HT1080 (cell line): ENCODE measurements at regions not wholly inside any gene's neighbourhood (a gene's known extent, or its start where the extent isn't known, plus 50 kb on each side); places are given as distances from the start of the nearest gene placed in this dataset.
"Not testable (repeated sequence)": the region's sequence is repeated elsewhere in the genome, so short reads cannot be mapped to it uniquely, and the experiment has no call there.

Experiments
- DNase-seq: peaks from one replicate; pipeline ENCODE4 v3.0.0-alpha.2; 2015; ENCODE audit warnings: low read depth

DNA sequence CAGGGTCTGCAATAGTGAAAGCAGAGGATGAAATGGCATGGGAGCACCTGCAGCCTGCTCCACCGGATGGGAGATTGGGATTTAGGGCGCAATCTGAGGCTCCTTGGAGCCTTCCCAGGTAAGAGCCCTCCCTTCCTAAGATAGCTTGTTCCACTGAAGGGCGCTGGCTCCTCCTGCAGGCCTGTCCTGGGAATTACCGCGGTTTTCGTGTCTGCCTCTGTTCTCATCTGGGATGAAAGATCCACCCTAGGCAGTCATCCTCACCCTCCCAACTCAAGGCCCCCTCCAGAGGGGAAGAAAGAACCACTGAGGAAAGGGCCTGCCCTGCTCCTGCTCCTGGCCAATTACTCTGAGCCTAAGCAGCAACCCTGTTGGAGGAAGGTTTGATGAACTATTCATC is 547.5 kb downstream of the SMARCA1 start:
- DNase-seq, result peak; percentile 1

DNA sequence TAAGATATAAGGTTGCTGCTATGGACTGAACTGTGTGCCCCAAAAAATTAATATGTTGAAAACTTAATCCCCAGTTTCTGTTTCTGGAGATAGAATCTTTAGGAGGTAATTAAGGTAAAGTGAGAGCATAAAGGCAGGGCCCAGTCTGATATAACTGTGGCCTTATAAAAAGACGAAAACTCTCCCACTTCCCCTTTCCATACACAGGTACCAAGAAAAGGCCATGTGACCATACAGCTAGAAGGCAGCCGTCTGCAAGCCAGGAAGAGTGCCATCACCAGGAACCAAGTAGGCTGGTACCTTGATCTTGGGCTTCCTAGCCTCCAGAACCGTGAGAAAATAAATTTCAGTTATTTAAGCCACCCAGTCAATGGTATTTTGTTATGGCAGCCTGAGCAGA is 550.3 kb downstream of the SMARCA1 start:
- DNase-seq, result no peak

DNA sequence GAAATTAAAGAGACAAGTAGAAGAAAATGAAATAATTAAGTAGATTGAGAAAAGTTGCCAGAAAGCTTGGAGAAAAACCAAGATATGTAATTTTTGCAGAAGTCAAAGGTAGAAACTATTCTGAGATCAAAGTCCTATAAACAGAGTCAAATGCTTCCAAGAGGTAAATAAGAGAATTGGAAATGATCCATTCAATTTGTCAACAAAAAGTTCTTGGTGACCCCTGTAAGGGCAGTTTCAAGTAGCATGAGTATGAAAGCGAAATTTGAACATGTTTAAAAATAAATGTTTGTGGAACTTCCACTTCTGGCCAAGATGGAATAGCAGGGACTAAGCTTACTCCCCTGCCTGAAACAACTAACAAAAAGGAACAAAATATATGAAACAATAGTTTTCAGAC is 562.0 kb downstream of the SMARCA1 start:
- DNase-seq, result no peak

DNA sequence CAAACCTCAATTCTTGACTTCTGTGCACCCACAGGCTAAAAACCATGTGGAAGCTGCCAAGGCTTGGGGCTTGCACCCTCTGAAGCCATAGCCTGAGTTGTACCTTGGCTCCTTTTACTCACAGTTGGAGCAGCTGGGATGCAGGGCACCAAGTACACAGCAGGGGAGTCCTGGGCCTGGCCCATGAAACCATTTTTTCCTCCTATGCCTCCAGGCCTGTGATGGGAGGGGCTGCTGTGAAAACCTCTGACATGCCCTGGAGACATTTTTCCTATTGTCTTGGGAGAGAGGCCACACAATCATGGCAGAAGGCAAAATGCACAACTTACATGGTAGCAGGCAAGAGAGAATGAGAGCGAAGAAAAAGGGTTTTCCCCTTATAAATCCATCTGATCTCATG is 568.6 kb downstream of the SMARCA1 start:
- not testable (repeated sequence) for DNase-seq

DNA sequence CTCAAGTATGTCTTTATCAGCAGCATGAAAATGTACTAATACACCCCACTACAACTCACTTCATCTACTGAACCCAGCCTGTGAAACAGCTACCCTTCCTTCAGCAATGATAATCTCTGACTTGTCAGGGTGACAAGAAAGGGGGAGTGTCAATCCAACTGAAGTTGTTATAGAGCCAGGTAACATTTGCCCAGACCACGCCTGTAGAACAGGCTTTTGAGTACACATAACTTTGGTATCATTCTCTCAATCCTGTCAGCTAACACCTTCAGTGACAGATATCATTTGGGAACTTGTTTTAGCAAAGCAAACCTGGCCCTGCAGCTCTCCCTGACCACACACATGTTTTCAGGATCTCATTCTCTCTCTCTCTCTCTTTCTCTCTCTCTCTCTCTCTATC is 592.2 kb downstream of the SMARCA1 start:
- DNase-seq, result no peak

DNA sequence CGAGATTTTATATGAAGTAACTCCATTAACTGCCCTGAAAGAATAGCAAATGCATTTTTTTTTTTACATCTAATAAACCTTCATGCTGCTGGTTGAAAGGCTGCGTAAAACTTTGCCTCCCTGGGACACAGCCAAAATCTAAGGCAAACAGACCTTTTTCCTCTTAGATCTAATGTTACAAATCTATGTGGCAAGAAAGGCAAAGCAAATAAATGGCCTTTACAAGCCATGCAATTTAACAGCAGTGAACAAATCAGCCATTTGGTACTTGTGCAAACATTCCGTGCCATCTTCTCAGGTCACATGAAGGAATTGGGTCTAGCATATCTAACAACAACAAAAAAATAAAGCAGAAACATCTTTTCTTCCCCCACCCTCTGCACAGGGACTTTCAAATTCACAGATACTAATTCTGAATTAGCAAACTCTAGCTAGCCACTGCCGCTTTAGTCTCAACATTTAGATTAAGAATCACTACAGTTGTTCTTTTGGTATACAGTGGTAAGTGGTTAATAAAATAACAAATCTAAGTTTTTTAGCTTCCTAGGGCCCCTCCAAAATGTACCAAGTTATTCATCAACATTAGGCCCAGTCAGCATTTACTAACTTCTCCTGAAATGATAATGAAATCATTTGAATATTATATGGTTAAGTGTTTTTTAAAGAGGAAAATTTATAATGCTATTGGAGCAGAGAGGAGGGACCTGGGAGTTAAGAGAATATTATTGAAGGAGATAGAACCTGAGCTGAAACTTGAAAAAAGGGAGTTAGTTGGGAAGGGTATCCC is 593.8 kb downstream of the SMARCA1 start:
- DNase-seq, result no peak

DNA sequence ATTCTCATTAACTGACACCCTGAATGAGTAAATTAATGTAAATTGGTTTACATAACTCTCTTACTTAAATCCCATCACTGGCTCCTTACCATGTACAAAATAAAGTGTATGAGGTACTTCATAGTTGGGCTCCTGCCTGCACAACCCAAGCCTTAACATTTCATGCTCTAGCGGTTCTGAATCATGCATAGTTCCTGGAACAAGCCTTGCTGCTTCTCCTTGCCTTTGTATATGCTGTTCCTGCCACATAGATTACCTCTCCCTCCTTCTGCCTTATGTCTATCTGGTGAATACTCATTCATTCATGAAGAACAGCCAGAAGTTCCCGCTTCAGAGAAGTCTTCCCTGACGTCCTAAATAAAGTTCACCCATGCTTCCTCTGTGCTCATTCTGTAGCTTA is 594.7 kb downstream of the SMARCA1 start:
- no peak for DNase-seq

DNA sequence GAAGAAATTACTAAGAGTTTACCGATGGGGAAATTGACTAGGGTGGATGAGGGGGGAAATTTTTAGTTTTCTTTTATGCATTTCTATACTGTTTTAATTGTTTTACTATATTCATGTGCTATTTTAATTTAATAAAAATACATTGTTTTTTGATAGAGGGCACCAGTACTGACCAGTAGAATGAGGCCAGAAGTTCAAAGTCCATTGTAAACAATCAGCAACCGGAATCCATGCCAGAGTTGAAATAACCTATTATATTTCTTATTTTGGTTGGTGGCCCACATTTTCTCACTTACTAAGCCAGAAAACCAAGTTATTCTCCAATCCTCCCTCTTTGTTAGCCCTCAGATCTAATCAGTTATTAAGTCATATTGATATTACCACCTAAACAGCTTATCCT is 595.9 kb downstream of the SMARCA1 start:
- DNase-seq, result no peak

DNA sequence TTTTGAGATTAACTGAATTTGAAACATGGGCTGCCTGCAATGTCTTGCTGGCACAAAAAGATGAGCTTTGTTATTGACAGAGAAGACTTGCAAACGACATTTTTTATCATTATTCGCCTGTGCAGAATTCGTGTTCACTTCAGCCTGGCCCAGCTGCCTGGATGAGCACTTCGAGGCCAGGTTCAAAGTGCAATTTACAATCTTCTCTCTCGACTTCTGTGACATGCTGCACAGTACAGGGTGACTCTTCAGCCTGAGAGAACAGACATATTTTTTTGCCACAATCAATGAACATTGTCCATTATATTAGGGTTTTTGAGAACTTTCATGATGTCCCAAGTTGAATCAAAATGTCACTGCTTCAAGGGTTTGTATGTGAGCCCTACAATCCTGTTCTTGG is 616.5 kb downstream of the SMARCA1 start:
- DNase-seq, result no peak

DNA sequence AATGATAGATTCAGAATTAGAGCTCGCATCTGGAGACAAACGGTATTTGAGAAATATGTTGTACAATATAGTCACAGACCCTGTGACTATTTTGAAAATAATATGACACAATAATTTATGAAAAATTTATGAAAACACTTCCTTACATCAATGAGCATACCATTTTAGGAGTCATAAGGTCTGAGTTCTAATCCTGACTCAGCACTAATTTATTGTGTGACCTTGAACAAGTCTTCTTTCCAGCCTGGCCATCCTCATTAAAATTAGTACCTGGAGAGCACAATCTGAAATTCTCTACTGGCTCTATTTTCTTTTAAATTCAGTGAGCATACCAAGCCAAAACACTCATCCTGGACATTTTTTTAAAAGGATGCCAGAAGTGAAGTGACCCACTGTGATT is 622.3 kb downstream of the SMARCA1 start:
- no peak for DNase-seq

DNA sequence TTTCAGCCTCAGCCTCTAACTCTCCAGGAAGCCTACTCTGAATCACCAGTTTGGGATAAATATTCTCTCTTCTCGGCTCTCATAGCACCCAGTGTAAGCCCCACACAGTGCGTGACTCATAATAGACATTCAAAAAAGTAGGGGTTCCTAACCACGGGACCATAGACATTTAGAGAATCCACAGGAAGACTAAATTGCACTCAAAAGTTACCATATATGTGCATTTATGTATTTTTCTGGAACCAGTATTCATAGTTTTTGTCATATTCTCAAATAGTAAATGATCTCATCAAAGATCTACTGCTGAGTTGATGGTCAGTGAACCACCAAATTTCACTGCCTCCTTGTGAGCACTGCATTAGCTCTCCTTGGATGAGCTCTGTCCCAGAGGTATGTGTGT is 625.7 kb downstream of the SMARCA1 start:
- no peak for DNase-seq

DNA sequence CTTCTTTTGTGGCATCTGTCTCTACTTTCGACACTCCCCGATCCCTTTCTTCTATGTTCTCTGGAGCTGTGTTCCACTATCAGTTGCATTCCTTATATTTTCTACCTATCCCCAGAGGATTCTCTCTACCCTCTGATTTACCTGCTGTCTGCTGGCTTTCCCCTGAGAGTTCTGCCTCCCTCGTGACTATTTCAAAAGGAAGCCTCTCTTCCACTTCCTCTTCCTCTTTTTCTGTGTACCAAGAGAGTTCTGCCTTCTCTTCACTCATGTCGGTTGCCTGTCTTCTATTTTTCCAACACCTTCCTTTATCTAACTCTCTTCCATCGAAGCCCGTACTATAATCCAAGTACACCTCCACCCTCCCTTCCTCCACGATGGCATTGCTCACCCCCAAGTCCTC is 631.7 kb downstream of the SMARCA1 start:
- DNase-seq, result no peak

DNA sequence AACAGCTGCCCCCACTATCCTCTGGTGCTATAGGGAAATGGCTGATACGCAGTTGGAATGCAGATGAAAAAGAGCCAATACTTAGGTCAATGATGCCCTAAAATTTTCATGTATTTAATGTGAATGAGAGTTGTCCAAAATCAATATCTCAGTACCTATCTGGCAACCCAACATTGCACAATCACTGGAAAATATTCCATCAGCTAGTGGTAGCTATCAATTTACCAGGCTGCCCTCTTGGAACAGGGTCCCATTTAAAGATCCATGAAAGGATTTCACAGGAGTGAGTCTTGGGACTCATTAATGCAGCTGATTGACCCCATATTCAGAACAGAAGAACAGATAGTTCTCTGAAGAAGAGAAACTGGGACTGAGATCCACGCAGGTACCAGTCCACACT is 638.9 kb downstream of the SMARCA1 start:
- DNase-seq, result no peak

DNA sequence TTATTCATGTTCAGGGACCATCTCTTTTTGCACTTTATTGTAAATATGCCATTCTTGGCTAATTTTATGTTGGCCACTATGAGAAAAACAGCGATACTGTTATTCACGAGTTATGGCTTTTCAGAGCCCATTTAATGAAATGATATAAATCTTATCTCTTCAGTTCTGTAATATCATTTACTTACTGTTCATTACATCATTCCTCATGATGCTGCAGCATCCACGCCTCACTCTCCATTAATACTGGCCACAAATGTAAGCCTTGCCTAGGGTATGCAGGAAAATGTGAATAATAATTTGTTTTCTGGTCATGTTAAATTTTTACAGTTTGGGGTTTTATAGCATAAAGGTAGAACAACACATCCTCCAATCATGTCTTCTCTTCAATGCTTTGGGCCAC is 639.6 kb downstream of the SMARCA1 start:
- DNase-seq, result no peak

DNA sequence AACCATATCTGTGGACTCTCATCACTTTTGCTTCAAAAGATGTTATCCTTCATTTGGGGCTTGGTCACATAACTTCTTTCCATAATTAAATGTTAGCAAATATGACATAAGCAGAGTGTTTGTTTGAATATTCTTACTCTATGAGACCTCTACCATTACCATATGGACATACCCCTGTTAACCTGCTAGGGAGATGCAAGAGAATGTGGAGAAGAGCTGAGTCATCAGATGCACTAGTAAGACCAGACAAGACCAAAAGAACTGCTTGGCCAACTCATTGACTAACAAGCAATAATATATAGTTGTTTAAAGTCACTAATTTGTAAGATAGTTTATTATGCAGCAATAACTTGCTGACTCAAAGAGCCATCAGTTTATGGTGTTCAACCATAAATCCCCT is 652.9 kb downstream of the SMARCA1 start:
- no peak for DNase-seq

DNA sequence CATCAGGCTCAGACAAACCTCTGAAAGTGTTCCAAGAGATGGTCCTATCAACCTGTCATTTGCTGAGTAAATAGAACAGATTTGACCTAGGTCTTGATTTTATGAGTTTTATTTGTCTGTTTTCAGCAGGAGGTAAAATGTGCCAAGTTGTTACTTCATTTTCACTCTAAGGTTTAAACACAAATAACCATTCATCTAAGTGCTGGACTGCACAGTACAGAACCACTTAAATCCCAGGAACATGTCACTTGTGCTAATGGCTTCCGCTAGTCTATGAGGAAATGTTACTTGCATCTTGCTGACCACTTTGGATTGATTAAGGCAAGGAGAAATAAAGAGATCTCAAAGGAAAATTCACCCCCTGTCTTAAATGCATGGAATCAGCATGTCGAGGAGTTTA is 660.7 kb downstream of the SMARCA1 start:
- DNase-seq, result no peak

DNA sequence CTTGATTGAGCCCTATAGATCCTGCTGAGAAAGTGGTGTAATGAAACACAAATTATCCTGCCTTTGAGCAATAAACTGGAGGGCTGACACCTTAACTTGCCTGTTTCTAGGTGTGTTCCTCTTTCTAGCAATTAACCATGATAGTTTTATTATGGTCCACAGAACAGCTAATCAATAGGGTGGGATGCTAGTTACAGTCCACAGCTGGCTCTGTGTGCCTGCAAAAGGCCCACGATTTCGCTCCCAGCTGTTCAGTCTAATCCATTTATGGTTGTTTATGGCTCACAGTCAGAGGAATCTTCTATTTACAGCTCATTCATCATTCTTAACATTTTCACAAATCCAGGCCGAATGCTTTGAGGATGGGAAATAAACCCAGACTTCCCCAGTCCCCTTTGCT is 674.9 kb downstream of the SMARCA1 start:
- DNase-seq, result no peak

DNA sequence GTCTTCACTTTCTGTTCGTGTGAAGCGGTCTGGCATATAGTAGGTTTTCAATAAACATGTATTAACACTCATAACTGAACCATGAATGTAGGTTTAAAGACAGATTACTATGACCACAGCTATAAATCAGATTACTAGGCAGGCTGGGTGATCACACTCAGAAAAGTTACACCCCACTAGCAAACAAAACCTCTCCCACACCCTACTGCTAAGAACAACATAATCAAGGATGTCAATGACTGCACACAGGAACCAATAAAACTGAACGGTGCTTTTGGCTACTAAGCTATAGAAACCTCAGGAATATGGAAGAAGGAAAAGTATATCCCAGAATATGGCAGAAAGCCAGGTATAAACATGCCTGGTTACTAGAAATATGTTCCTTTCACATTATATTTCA is 676.9 kb downstream of the SMARCA1 start:
- no peak for DNase-seq

DNA sequence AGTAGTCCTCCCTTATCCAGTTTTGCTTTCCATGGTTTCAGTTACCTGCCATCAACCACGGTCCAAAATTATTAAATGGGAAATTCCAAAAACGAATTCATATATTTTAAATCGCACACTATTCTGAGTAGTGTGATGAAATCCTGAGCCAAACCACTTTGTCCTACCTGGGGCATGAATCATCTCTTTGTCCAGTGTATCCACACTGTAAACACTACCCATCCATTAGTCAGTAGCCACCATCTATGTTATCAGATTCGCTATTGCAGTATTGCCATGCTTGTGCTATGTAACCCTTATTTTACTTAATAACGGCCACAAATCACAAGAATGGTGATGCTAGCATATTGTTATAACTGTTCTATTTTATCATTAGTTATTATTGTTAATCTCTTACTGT is 704.6 kb downstream of the SMARCA1 start:
- DNase-seq, result peak; percentile 0

DNA sequence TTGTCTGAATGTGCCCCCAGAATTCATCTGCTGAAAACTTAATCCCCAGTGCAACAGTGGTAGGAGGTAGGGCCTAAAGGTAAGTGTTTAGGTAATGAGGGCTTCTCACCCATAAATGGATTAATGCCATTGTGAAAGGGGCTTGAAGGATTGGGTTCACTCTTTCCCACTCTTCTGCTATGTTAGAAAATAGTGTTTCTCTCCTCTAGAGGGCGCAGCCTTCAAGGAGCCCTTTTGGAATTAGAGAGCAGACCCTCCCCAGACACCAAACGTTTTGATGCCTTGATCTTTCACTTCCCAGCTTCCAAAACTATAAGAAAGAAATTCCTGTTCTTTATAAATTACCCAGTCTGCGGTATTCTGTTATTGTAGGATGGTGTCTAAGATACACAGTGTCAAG is 706.4 kb downstream of the SMARCA1 start:
- no peak for DNase-seq

DNA sequence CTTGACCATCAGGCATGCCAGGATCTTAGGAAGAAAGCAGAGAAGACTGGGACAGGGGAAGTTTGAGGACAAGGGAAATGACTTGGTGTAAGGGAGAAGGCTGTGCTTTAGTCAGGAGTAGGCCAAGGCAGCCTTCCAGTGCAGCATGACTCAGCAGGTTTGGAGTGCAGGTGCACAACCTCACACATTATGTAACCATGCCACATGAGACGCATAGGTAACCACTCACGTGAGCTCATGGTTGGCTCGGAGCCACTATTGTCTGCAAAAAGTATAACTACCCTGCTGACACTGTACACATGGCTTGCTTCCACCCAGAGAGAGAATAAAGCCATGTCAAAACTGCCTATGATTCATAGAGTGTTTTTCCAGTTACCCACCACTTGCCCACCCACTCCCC is 715.9 kb downstream of the SMARCA1 start:
- peak; percentile 36 for DNase-seq

DNA sequence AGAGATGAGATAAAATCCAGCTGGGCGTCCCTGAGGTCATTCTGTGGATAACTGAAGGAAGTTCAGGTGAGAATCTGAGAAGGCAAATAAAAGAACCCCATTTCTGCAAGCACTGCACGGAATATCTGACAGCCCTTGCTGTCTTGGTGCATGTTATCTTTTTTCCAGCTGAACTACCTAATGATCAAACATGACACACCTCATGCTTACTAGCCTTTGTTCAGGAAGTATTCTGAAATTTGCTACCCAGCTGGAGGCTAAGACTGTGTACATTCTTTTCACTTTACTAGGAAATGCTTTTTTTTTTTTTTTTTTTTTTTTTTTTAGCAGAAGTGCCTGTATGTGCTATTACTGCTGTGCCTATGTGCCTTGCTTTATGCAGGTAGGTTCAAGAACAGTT is 718.1 kb downstream of the SMARCA1 start:
- no peak for DNase-seq

DNA sequence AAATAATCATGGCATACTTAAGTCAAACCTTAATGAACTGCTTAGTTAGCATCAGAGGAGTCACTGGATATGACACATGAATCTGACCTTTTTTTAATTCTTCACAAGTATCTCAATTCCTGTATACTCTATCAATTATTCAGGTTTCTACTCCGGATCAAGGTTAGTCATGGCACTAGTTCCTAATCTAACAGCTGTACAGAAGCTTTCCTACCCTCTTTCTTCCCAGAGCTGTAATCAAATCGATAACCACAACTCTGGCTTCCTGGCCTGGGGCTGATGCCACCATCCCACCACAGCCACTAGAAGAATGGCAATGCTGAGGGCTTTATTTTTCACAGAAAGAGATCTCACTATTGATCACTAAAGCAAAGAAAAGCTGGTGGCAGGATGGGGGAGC is 718.5 kb downstream of the SMARCA1 start:
- no peak for DNase-seq

DNA sequence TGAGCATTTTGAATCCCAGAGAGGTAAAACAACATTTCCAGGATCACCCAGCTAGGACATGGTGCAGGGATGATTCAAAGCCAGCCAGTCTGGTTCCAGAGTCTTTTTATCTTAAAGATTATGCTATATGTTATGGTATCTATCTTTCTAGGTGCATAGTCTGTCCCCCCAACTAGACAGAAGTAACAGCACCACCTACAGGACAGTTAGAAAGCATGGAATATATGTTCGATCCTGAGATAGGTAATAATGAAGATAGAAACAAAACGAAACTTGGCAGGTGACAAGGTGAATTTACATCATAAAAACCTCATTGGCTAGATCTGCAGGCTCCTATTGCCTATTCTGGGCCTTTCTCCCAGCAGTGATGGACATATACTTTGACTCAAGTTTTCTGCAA is 723.2 kb downstream of the SMARCA1 start:
- DNase-seq, result no peak
